PC-3 (cell line): ENCODE measurements at regions not wholly inside any gene's neighbourhood (a gene's known extent, or its start where the extent isn't known, plus 50 kb on each side); places are given as distances from the start of the nearest gene placed in this dataset.

ENCODE experiments used
- CTCF ChIP-seq: fragments of 300-600 bp; sonication (generic); conservative IDR thresholded peaks from 2 replicates; pipeline ENCODE4 v1.5.1; 2017; ENCODE audit warnings: antibody characterized with exemption, low read depth, mild to moderate bottlenecking, low read length
- EZH2 ChIP-seq: fragments of 300-600 bp; sonication (generic); IDR thresholded peaks from one replicate; pipeline ENCODE4 v1.6.1; 2017; ENCODE audit warnings: antibody characterized with exemption, mild to moderate bottlenecking, low read length; ENCODE audit not compliant: unreplicated experiment
- EZH2phosphoT487 ChIP-seq: fragments of 300-600 bp; sonication (generic); IDR thresholded peaks from 2 replicates; pipeline ENCODE4 v1.6.1; 2018; ENCODE audit warnings: mild to moderate bottlenecking, antibody characterized with exemption, low read length, borderline replicate concordance

GRCh38 chr18:56286775-56287325 lies 351.5 kb downstream of the TXNL1 start:
- TF ChIP-seq EZH2 (no peak), CTCF (no peak), EZH2phosphoT487 (no peak)
